ENCODE measurements at regions not wholly inside any gene's neighbourhood (a gene's known extent, or its start where the extent isn't known, plus 50 kb on each side); places are given as distances from the start of the nearest gene placed in this dataset.

- TF ChIP-seq CTCF (conservative IDR thresholded peaks at IDR 0.05; ENCODE audit: low read length) (no peak), EZH2phosphoT487 (IDR thresholded peaks at IDR 0.05; ENCODE audit: borderline replicate concordance, low read depth, low read length) (no peak)
Measured at GRCh38 chr18:47469576-47469975, 218.1 kb upstream of the SKOR2 start.
